ENCODE measurements at regions not wholly inside any gene's neighbourhood (a gene's known extent, or its start where the extent isn't known, plus 50 kb on each side); places are given as distances from the start of the nearest gene placed in this dataset.

GRCh38 chr3:147812186-147812911, 403.2 kb downstream of the ZIC1 start:
- TF ChIP-seq POLR2A (IDR thresholded peaks at IDR 0.05) (no peak), CTCF (IDR thresholded peaks at IDR 0.05) (no peak)
